ENCODE measurements at regions not wholly inside any gene's neighbourhood (a gene's known extent, or its start where the extent isn't known, plus 50 kb on each side); places are given as distances from the start of the nearest gene placed in this dataset.

DNA sequence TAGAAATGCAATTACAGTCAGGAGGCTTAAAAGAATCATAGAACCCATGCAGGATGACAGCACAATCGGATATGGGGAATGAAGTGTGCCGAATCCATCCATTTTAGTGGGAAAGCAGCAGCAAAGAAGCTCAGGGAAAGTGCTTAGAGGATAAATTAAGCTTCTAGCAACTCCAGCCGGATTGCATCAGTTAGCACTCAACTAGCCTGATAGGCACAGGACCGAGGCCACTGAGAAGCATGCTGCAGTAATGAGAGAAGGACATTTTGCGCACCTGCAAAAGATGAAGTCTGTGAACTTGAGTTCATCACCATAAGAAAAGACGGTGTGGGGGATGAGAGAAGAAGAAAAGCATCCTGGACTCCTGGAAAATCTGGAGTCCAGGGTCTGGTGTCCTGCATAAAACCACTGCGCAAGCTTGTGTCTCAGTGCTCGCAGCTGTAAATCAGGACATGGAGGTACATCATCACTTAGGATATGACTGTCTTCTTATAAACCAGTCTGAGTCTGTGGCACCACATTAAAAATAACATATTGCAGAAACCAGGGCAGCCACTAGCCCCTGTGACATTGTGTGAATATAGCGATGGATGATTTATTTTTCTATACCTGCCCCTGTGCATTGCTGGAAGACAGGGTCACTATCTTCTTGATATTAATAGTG is 665.5 kb upstream of the SOX11 start:
- Histone ChIP-seq H3K27ac (no peak overlapping the region), H2AFZ (no peak overlapping the region), H3K79me2 (no peaks in the 10 kb centered on the region), H3K27me3 (ENCODE audit: control insufficient read depth, insufficient read depth, low read length) (no peaks in the 10 kb centered on the region), H3K9ac (no peak overlapping the region), H3K4me3 (ENCODE audit: low read depth, low read length) (no peak overlapping the region), H3K9me3 (ENCODE audit: control insufficient read depth, low read length) (no peaks in the 10 kb centered on the region), H3K4me1 (no peaks in the 10 kb centered on the region), H3K4me2 (ENCODE audit: low read length) (no peak overlapping the region), H3K36me3 (ENCODE audit: control insufficient read depth, insufficient read depth, low read length) (no peaks in the 10 kb centered on the region)
- TF ChIP-seq, protein P1, sequence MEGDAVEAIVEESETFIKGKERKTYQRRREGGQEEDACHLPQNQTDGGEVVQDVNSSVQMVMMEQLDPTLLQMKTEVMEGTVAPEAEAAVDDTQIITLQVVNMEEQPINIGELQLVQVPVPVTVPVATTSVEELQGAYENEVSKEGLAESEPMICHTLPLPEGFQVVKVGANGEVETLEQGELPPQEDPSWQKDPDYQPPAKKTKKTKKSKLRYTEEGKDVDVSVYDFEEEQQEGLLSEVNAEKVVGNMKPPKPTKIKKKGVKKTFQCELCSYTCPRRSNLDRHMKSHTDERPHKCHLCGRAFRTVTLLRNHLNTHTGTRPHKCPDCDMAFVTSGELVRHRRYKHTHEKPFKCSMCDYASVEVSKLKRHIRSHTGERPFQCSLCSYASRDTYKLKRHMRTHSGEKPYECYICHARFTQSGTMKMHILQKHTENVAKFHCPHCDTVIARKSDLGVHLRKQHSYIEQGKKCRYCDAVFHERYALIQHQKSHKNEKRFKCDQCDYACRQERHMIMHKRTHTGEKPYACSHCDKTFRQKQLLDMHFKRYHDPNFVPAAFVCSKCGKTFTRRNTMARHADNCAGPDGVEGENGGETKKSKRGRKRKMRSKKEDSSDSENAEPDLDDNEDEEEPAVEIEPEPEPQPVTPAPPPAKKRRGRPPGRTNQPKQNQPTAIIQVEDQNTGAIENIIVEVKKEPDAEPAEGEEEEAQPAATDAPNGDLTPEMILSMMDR (IDR thresholded peaks at IDR 0.05), result no peak

DNA sequence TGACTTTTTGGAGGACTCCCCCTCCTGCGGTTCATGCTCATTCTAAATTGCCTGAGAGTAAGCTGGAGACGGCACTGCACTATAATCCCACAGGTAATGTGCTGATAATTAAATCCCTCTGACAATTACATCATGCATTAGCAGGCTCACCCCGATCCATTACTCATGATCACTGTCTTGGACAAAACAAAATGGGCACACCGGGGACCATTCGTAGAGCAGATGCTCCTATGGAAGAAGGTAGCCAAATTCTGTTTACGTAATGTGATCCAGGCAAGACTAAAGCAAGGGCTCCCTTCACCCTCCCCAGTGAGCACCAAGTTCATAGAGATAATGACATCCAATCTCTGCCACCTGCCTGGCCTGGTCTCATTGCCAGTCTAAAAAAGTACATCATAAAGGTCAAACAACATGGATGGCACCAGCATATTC is 657.1 kb upstream of the SOX11 start:
- no peaks in the 10 kb centered on the region for H3K27me3 ChIP-seq (ENCODE audit: control insufficient read depth, insufficient read depth, low read length)
- no peak overlapping the region for H3K9ac ChIP-seq
- no peaks in the 10 kb centered on the region for H3K9me3 ChIP-seq (ENCODE audit: control insufficient read depth, low read length)
- H3K36me3 ChIP-seq (ENCODE audit: control insufficient read depth, insufficient read depth, low read length), result no peaks in the 10 kb centered on the region
- H3K4me3 ChIP-seq (ENCODE audit: low read depth, low read length), result no peak overlapping the region
- no peak overlapping the region for H3K27ac ChIP-seq
- no peak overlapping the region for H3K4me2 ChIP-seq (ENCODE audit: low read length)
- H3K4me1 ChIP-seq, result no peaks in the 10 kb centered on the region
- H3K79me2 ChIP-seq, result no peaks in the 10 kb centered on the region
- TF ChIP-seq, protein P1 (IDR thresholded peaks at IDR 0.05), result no peak
- no peak overlapping the region for H2AFZ ChIP-seq

DNA sequence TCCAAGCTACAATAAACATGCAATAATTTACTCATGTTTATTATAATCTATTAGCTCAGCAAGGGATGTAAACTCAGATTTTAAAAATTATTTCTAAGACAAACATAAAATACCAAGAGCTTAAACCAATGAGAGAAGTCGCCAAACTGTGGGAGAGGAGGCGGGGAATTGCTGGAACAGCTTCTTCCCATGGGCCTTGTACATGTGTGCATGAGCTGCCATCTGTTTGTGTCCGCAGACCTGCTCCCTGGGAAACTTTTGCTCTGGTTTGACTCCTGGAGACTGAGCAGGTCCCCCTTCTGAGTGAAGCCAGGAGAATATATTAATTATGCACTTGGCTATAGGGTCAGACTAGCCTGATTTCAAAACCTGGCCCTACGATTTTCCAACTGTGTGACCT is 655.9 kb upstream of the SOX11 start:
- Histone ChIP-seq H3K9ac (no peak overlapping the region), H3K79me2 (no peaks in the 10 kb centered on the region), H3K27me3 (ENCODE audit: control insufficient read depth, insufficient read depth, low read length) (no peaks in the 10 kb centered on the region), H3K4me1 (no peaks in the 10 kb centered on the region), H3K9me3 (ENCODE audit: control insufficient read depth, low read length) (no peaks in the 10 kb centered on the region), H2AFZ (no peak overlapping the region), H3K27ac (no peak overlapping the region), H3K4me3 (ENCODE audit: low read depth, low read length) (no peak overlapping the region), H3K4me2 (ENCODE audit: low read length) (no peak overlapping the region), H3K36me3 (ENCODE audit: control insufficient read depth, insufficient read depth, low read length) (no peaks in the 10 kb centered on the region)
- TF ChIP-seq, protein P1 (IDR thresholded peaks at IDR 0.05), result no peak

DNA sequence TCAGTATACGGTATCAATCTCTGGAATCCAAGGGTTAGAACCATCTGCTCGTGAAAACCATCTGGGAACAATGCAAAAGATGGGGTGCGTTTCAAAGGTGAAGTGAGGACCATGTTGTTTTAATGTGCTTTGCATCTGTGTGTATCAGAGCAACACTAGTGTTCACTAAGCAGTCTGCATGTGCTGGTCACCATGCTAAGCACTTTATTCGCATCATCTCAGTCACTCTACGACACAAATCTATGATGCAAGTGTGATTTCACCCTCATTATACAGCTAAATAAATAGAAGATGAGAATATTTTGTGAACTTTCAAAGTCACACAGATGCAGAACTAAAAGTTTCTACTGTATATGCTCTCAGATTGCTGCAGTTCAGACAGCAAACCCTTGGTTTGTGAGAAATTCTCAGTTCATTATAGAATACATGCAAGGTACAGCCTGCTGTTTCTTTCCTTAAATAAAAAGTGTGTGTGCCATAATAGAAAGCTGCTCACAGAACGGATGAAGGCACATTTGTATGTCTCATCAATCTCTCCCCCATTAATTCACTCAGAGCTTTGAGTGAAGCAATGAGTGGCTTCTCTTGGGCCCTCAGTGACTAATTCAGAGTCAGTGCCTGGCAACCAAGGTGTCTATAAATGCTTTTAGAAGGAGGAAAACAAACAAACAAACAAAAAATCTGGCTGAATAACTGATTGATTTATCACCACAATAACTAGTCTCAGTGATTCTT is 652.8 kb upstream of the SOX11 start:
- H3K79me2 ChIP-seq, result no peaks in the 10 kb centered on the region
- H3K4me2 ChIP-seq (ENCODE audit: low read length), result no peak overlapping the region
- no peaks in the 10 kb centered on the region for H3K4me1 ChIP-seq
- H3K27ac ChIP-seq, result no peak overlapping the region
- TF ChIP-seq, protein P1 (IDR thresholded peaks at IDR 0.05), result no peak
- H3K36me3 ChIP-seq (ENCODE audit: control insufficient read depth, insufficient read depth, low read length), result no peaks in the 10 kb centered on the region
- no peaks in the 10 kb centered on the region for H3K27me3 ChIP-seq (ENCODE audit: control insufficient read depth, insufficient read depth, low read length)
- H3K9me3 ChIP-seq (ENCODE audit: control insufficient read depth, low read length), result no peaks in the 10 kb centered on the region
- no peak overlapping the region for H3K9ac ChIP-seq
- H2AFZ ChIP-seq, result no peak overlapping the region
- no peak overlapping the region for H3K4me3 ChIP-seq (ENCODE audit: low read depth, low read length)

Data from parathyroid adenoma (tissue), 2 donors.